IPS-20b (cell line): ENCODE measurements at regions not wholly inside any gene's neighbourhood (a gene's known extent, or its start where the extent isn't known, plus 50 kb on each side); places are given as distances from the start of the nearest gene placed in this dataset.

Experiments used
- H3K27ac ChIP-seq: one replicate; pipeline ENCODE4 v1.5.1; 2013; ENCODE audit warnings: low read length
- H3K27me3 ChIP-seq: 2 replicates; pipeline ENCODE4 v1.6.1; 2013; ENCODE audit warnings: mild to moderate bottlenecking, low read length, inconsistent platforms; ENCODE audit not compliant: insufficient read depth
- H3K36me3 ChIP-seq: 2 replicates; pipeline ENCODE4 v1.6.1; 2013; ENCODE audit warnings: low read depth, mild to moderate bottlenecking, inconsistent platforms, low read length, moderate library complexity; ENCODE audit not compliant: insufficient read depth
- H3K4me1 ChIP-seq: 2 replicates; pipeline ENCODE4 v1.6.1; 2013; ENCODE audit warnings: mild to moderate bottlenecking, control low read depth, inconsistent platforms, low read length, moderate library complexity; ENCODE audit not compliant: insufficient read depth
- H3K4me3 ChIP-seq: 2 replicates; pipeline ENCODE4 v1.5.1; 2013; ENCODE audit warnings: mild to moderate bottlenecking, low read length, inconsistent platforms
- H3K9ac ChIP-seq: 2 replicates; pipeline ENCODE4 v1.6.1; 2013; ENCODE audit warnings: low read depth, mild to moderate bottlenecking, inconsistent platforms, low read length, moderate library complexity
- H3K9me3 ChIP-seq: 2 replicates; pipeline ENCODE4 v1.6.1; 2013; ENCODE audit warnings: mild to moderate bottlenecking, low read depth, low read length, inconsistent platforms; ENCODE audit not compliant: insufficient read depth

DNA sequence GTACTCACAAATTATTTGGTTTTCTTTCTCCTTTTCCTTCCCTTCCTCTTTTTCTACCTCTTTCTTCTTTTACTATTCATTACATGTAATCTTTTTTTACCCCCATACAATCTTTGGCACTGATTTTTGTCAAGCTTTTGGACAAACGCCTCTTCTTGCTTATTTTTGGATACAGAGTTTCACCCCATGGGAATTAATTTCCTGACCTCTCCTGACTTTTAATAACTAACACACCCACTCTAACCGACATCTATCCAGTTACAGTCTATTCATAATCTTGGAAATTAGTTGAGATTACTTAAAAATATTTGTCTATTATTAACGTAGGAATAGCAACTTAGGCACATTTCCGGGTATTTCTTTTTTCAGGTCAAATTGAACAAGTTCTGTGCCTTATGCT, 101.2 kb downstream of the HDGFL1 start:
- H3K9me3 ChIP-seq, result no peaks in the 10 kb centered on the region
- no peak overlapping the region for H3K27ac ChIP-seq
- H3K27me3 ChIP-seq, result no peaks in the 10 kb centered on the region
- no peaks in the 10 kb centered on the region for H3K36me3 ChIP-seq
- no peak overlapping the region for H3K4me3 ChIP-seq
- H3K4me1 ChIP-seq, result no peaks in the 10 kb centered on the region
- H3K9ac ChIP-seq, result no peak overlapping the region

DNA sequence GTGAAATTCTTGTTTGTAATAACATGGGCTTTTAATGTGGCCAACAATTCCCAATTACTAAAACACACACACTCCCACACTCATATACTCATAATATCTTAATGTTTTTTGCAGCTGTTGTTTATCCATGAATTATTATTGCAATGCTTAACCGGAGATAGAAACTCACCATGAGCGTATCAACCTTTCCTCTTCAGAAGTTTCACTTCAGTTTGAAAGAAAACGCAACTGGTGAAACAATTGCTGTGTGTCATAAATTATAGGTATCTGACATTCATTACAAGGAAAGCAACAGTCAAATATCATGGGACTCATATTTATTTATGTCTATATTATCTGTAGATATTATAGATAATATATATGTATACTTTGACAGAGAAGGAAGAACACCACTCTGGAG, 104.1 kb downstream of the HDGFL1 start:
- no peak overlapping the region for H3K4me3 ChIP-seq
- no peak overlapping the region for H3K27ac ChIP-seq
- no peaks in the 10 kb centered on the region for H3K36me3 ChIP-seq
- no peaks in the 10 kb centered on the region for H3K27me3 ChIP-seq
- H3K4me1 ChIP-seq, result no peaks in the 10 kb centered on the region
- no peaks in the 10 kb centered on the region for H3K9me3 ChIP-seq
- H3K9ac ChIP-seq, result no peak overlapping the region

DNA sequence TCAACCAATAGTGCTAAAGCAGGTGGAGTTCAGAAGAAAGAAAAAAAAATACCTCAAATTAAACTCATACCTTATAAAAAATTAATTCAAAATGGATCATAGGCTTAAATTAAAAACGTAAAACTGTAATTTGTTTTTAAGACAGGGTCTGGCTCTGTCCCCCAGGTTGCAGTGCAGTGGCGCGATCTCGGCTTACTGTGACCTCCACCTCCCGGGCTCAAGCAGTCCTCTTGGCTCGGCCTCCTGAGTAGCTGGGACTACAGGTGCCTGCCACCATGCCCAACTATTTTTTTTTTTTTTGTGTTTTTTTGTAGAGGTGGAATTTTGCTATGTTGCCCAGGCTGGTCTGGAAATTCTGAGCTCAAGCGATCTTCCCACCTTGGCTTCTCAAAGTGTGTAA, 111.6 kb downstream of the HDGFL1 start:
- Histone ChIP-seq H3K27ac (no peak overlapping the region), H3K36me3 (no peaks in the 10 kb centered on the region), H3K4me3 (no peak overlapping the region), H3K9me3 (no peaks in the 10 kb centered on the region), H3K9ac (no peak overlapping the region), H3K4me1 (no peaks in the 10 kb centered on the region), H3K27me3 (no peaks in the 10 kb centered on the region)

DNA sequence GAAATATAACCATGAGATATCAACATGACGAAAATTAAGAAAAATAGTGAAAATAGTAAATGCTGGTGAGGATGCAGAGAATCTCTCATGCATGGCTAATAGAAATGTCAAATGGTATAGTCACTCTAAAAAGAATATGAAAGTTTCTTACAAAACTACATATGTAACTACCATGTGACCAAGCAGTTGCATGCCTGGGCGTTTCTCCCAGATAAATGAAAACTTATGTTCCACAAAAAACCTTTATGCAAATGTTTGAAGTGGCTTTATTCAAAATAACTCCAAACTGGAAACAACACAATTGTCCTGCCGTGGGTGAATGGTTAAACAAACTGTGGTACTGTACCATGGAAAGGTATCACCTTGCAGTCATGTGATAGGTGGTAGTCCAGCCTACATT, 112.4 kb downstream of the HDGFL1 start:
- Histone ChIP-seq H3K4me3 (no peak overlapping the region), H3K9ac (no peak overlapping the region), H3K36me3 (no peaks in the 10 kb centered on the region), H3K27me3 (no peaks in the 10 kb centered on the region), H3K4me1 (no peaks in the 10 kb centered on the region), H3K27ac (no peak overlapping the region), H3K9me3 (no peaks in the 10 kb centered on the region)

DNA sequence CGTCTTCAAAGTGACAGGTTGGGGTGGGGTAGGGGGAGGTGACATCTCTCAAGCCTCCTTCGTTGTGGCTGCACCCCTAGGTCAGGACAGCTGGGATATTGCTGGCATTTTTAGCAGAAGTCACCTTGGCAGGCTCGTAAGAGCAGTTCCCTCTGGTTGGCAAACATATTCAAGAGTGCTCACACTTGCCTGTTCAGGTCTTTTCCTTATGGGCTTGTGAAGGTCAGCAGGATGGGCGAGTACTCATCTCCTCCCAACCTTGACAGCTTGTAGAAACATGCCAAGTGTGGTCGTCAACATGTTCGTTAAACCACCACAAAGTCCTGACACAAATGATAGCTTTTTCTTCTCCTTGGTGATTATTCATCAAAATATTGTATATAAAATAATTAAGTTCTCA, 113.6 kb downstream of the HDGFL1 start:
- H3K9me3 ChIP-seq, result no peaks in the 10 kb centered on the region
- H3K9ac ChIP-seq, result no peak overlapping the region
- no peaks in the 10 kb centered on the region for H3K4me1 ChIP-seq
- H3K27me3 ChIP-seq, result no peaks in the 10 kb centered on the region
- H3K36me3 ChIP-seq, result no peaks in the 10 kb centered on the region
- no peak overlapping the region for H3K27ac ChIP-seq
- no peak overlapping the region for H3K4me3 ChIP-seq

DNA sequence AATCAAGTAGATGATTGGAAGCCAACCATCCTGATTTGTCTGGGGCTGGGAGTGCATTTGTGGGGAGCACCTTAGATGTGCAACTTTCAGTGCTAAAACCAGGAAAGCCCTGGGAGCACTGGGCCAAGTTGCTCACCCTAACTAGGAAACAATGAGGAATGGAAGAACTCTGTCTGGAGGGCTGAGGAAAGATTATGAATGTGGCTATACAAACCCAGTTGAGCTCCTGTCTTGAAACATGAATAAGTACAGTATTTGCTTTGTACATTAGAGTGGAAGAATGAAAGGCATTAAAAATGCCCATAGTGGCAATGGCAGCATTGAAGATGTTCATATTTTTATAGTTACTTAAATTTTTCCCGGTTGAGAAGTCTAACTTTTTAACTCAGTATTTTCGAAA, 121.1 kb downstream of the HDGFL1 start:
- no peaks in the 10 kb centered on the region for H3K9me3 ChIP-seq
- no peak overlapping the region for H3K27ac ChIP-seq
- no peak overlapping the region for H3K9ac ChIP-seq
- H3K36me3 ChIP-seq, result no peaks in the 10 kb centered on the region
- H3K27me3 ChIP-seq, result no peaks in the 10 kb centered on the region
- H3K4me1 ChIP-seq, result no peaks in the 10 kb centered on the region
- H3K4me3 ChIP-seq, result no peak overlapping the region

DNA sequence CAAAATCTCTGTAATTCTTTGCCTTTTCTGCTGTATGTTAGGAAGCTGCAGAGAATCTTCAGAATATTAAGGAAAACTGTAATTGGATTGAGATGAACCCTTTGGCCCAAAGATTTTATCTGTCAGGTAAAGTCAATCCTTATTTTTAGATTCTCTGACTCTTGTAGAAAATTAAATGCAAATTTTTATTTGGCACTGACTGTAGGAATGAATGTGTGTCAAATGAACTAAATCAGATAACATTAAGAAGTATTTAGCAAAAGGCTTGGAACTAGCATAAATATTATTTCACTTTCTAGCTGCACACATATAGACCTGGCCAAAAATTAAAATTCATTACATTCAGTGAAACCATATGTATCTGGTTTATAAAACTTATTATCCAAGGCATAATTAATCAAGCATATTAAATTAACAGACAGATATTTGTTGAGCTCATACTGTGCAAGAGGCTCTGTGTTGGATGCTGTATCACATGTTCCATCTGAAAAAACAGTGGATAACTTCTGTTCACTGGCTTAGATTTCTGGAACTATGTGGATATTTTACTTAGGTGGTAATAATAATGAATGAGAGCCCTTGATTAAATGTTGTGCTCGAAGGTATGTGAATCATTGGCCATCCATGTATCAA, 124.8 kb downstream of the HDGFL1 start:
- no peaks in the 10 kb centered on the region for H3K9me3 ChIP-seq
- H3K36me3 ChIP-seq, result no peaks in the 10 kb centered on the region
- no peak overlapping the region for H3K9ac ChIP-seq
- H3K4me3 ChIP-seq, result no peak overlapping the region
- no peaks in the 10 kb centered on the region; the same call in 1 of the 2 replicates for H3K4me1 ChIP-seq
- H3K27ac ChIP-seq, result no peak overlapping the region
- no peaks in the 10 kb centered on the region for H3K27me3 ChIP-seq

DNA sequence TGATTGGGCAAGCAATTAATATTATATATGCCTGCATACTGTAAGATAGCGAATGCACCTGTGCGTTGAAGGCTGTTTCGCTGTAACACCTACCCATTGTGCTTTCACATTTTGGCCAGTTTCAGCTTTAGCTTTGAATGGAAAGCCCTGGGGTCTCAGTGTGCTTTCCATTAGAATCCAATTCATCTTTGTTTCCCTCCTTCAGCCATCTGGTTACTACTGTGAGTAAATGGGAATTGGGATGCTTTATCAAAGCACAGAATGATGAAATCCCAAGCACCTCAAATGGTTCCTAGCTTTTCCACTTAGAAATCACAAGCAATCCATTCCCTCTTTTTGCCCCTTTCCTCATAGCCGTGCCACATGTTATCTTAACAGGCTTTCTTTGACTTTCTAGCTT, 127.1 kb downstream of the HDGFL1 start:
- no peak overlapping the region for H3K27ac ChIP-seq
- no peak overlapping the region for H3K9ac ChIP-seq
- H3K4me3 ChIP-seq, result no peak overlapping the region
- H3K9me3 ChIP-seq, result no peaks in the 10 kb centered on the region
- no peaks in the 10 kb centered on the region for H3K27me3 ChIP-seq
- no peaks in the 10 kb centered on the region; the same call in 1 of the 2 replicates for H3K4me1 ChIP-seq
- H3K36me3 ChIP-seq, result no peaks in the 10 kb centered on the region

DNA sequence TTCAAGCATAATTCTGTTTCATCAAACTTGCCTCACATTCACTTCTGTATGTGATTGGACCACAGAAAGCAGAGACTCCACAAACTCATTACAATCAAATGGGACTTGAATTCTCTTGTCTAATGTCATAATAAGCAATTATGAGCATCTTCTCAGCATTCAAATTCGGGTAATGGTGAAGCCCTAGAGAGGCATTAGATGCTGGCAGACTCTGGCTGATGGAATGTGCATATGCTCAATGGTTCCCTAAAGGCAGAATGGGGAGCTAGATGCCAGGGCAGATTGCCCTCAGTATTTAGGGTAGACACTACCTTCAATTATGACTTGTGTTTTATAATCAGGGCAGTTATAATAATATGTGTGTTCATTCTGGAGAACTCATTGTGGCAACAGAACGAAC, 127.9 kb downstream of the HDGFL1 start:
- Histone ChIP-seq H3K27ac (no peak overlapping the region), H3K4me1 (no peaks in the 10 kb centered on the region; the same call in 1 of the 2 replicates), H3K9ac (no peak overlapping the region), H3K4me3 (no peak overlapping the region), H3K9me3 (no peaks in the 10 kb centered on the region), H3K27me3 (no peaks in the 10 kb centered on the region), H3K36me3 (no peaks in the 10 kb centered on the region)

DNA sequence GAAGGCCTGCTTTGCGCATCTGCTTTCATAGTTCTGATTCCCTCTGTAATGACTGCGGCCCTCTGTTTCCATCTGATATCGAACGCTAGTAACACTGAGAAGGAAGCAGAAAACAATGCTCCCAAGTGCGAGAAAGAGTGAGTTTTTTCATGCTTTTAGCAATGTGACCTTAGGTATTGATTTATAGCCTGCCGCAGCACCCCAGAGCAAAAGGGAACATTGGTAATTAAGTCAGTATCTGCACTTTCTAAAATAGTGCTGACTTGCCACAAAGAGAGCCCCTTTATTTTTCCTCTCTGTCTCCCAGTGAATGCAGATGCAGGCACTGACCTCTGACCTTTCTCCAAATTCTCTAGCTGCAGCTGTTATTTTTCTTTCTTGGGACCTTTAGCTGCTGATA, 129.8 kb downstream of the HDGFL1 start:
- H3K27me3 ChIP-seq, result no peaks in the 10 kb centered on the region
- no peak overlapping the region for H3K27ac ChIP-seq
- no peak overlapping the region for H3K4me3 ChIP-seq
- H3K9me3 ChIP-seq, result no peaks in the 10 kb centered on the region
- no peaks in the 10 kb centered on the region for H3K36me3 ChIP-seq
- no peaks in the 10 kb centered on the region; the same call in 1 of the 2 replicates for H3K4me1 ChIP-seq
- peak overlapping the region; percentile 39; the same call in 1 of the 2 replicates for H3K9ac ChIP-seq

DNA sequence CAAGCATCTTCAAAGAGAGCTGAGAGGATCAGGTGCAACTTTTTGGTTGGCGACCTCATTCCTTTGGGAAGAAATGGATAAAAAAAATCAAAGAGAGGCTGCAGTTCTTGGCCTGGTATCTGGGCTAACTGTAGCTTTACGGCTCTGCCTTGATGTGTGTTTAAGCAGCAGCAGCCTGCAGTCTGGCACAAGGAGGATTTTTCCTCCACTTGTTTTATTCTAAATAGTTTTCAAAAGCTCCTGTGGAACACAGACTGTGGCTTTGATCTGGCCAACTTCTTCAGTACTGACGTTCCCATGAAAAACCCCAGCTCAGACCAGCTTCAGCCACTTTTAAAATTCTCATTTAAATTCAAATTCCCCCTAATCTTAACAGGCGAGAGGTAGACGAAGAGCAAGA, 137.3 kb downstream of the HDGFL1 start:
- Histone ChIP-seq H3K9ac (no peak overlapping the region), H3K27me3 (no peaks in the 10 kb centered on the region), H3K9me3 (no peaks in the 10 kb centered on the region), H3K4me3 (no peak overlapping the region), H3K36me3 (no peaks in the 10 kb centered on the region), H3K27ac (no peak overlapping the region), H3K4me1 (no peaks in the 10 kb centered on the region)

DNA sequence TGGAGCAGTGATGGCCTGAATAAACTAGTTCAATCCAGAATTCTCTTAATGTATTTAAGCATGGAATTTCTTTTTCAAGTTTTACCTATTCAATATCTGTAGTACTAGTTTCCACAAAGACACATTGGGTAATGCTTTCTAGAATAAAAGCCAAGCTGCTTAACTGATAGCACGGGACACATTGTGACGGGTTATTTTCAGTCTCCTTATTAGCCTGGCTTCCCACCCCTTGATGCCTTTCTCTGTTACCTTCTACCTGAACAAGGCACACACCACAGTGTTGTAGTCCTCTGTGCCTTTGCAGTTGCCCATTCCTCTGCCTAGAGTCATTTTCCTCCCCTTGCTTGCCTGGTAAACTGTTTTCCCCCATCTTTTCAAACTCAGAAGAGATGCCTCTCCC, 139.1 kb downstream of the HDGFL1 start:
- Histone ChIP-seq H3K4me3 (no peak overlapping the region), H3K9ac (no peak overlapping the region), H3K9me3 (no peaks in the 10 kb centered on the region)

More for the DNA sequence above, 139.1 kb downstream of the HDGFL1 start:
- no peaks in the 10 kb centered on the region for H3K27me3 ChIP-seq
- H3K27ac ChIP-seq, result no peak overlapping the region
- H3K4me1 ChIP-seq, result no peaks in the 10 kb centered on the region
- H3K36me3 ChIP-seq, result no peaks in the 10 kb centered on the region
